Neural cell (in vitro differentiated cells): ENCODE measurements at regions not wholly inside any gene's neighbourhood (a gene's known extent, or its start where the extent isn't known, plus 50 kb on each side); places are given as distances from the start of the nearest gene placed in this dataset.

Experiments used
- EP300 ChIP-seq: fragments of 450-650 bp; conservative IDR thresholded peaks from 2 replicates; pipeline ENCODE4 v1.6.1; 2014; ENCODE audit warnings: antibody characterized with exemption, mild to moderate bottlenecking, moderate library complexity; ENCODE audit not compliant: poor library complexity, severe bottlenecking
- EZH2 ChIP-seq: fragments of 200-600, 300-800 bp; shearing (Covaris generic), sonication (generic); IDR thresholded peaks from 2 replicates; pipeline ENCODE4 v1.6.1; 2014; ENCODE audit warnings: antibody characterized with exemption, low read length, borderline replicate concordance, mild to moderate bottlenecking; ENCODE audit not compliant: insufficient read depth, poor library complexity, severe bottlenecking
- RAD21 ChIP-seq: fragments of 450-650 bp; conservative IDR thresholded peaks from 2 replicates; pipeline ENCODE4 v1.6.1; 2014; ENCODE audit warnings: antibody characterized with exemption, mild to moderate bottlenecking, moderate library complexity
- SMC3 ChIP-seq: fragments of 450-650 bp; conservative IDR thresholded peaks from 2 replicates; pipeline ENCODE4 v1.6.1; 2014; ENCODE audit warnings: antibody characterized with exemption, mild to moderate bottlenecking, moderate library complexity; ENCODE audit not compliant: poor library complexity
- TAF1 ChIP-seq: IDR thresholded peaks from 2 replicates; pipeline ENCODE4 v1.6.1; 2012; ENCODE audit warnings: low read depth
- TF ChIP-seq, protein P1 (sequence below): fragments of 450-650 bp; IDR thresholded peaks from 2 replicates; pipeline ENCODE4 v1.5.1; 2014; ENCODE audit warnings: antibody characterized with exemption, mild to moderate bottlenecking, moderate library complexity; ENCODE audit not compliant: poor library complexity, severe bottlenecking

DNA sequence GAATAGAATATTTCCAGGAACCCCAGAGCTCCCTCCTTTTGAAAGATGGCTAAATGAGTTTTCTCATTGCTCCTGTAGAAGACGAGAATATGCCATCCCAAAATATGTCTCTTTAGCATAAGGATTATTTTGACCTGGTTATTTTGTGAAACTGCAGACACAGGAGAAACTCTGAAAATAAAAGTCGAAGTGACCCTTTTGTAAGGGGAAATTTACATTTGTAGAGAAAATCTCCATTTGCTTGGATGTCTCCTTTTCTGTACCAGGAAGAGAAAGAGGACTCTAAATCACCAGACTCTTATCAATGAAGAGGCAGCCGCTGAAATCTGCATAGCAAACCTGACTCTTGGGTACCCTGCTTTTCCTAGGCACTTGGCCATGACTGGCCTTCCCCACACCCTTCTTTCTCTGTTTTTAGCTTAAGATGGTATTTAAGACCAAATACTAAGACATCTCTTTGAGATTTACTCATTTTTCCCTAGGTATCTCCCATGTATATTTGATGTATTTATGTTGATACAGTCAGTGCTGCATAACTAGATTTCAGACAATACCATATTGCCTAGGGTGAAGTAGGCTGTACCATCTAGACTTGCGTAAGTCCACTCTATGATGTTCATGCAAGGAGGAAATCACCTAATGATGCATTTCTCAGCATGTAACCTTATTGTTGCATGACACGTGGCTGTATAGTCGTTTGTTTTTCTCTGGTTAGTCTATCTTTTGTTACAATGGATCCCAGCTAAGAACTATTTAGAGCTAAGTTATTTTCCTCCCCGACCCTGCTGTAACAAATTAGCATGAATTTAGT is 98.2 kb upstream of the UBE3A start:
- TF ChIP-seq, protein P1, sequence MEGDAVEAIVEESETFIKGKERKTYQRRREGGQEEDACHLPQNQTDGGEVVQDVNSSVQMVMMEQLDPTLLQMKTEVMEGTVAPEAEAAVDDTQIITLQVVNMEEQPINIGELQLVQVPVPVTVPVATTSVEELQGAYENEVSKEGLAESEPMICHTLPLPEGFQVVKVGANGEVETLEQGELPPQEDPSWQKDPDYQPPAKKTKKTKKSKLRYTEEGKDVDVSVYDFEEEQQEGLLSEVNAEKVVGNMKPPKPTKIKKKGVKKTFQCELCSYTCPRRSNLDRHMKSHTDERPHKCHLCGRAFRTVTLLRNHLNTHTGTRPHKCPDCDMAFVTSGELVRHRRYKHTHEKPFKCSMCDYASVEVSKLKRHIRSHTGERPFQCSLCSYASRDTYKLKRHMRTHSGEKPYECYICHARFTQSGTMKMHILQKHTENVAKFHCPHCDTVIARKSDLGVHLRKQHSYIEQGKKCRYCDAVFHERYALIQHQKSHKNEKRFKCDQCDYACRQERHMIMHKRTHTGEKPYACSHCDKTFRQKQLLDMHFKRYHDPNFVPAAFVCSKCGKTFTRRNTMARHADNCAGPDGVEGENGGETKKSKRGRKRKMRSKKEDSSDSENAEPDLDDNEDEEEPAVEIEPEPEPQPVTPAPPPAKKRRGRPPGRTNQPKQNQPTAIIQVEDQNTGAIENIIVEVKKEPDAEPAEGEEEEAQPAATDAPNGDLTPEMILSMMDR = no peak
- TF ChIP-seq TAF1 (no peak), EZH2 (no peak), EP300 (no peak), RAD21 (no peak), SMC3 (no peak)
